CD4-positive, alpha-beta T cell (primary cell): ENCODE measurements at regions not wholly inside any gene's neighbourhood (a gene's known extent, or its start where the extent isn't known, plus 50 kb on each side); places are given as distances from the start of the nearest gene placed in this dataset.

ENCODE experiments used
- ATAC-seq: fragments of 200-7000 bp; cut with Tn5 transposase; one replicate; pipeline ENCODE4 v1.10.0; 2022; ENCODE audit warnings: mild to moderate bottlenecking; ENCODE audit not compliant: poor library complexity
- CTCF ChIA-PET: fragments of 350-600 bp; sonication (Branson Sonifier 250); formaldehyde crosslinking; loops from one replicate; lab custom pipeline; 2021; ENCODE audit warnings: antibody characterized with exemption, inconsistent platforms; lab: Charles Lee
- POLR2A ChIA-PET: fragments of 350-600 bp; sonication (Branson Sonifier 250); formaldehyde crosslinking; loops from one replicate; lab custom pipeline; 2021; ENCODE audit warnings: antibody characterized with exemption, inconsistent platforms; lab: Charles Lee
- DNase-seq, 14 experiments: peaks; one replicate each; pipeline ENCODE4 v3.0.0-alpha.2; 2013 to 2020; ENCODE audit warnings: mixed read lengths in 2 of 14
- H3K27ac ChIP-seq, 2 donors: one replicate each; pipeline versions ENCODE4 v1.5.1 to v1.7.0; 2013; ENCODE audit warnings: low read length in 2 of 2, low read depth in 1 of 2, mild to moderate bottlenecking in 1 of 2
- H3K27me3 ChIP-seq, 2 experiments: 1 replicate in 1 of 2; 2 replicates in 1 of 2; pipeline versions ENCODE4 v1.6.1 to v1.7.0; 2013; ENCODE audit warnings: low read length in 2 of 2, control low read depth in 1 of 2, mild to moderate bottlenecking in 1 of 2, moderate library complexity in 1 of 2; ENCODE audit not compliant: insufficient read depth in 2 of 2, control insufficient read depth in 1 of 2
- H3K36me3 ChIP-seq: one replicate; pipeline ENCODE4 v1.6.1; 2013; ENCODE audit warnings: low read length, control low read depth; ENCODE audit not compliant: insufficient read depth
- H3K4me1 ChIP-seq: one replicate; pipeline ENCODE4 v1.6.1; 2013; ENCODE audit warnings: low read length, control low read depth; ENCODE audit not compliant: insufficient read depth
- H3K4me3 ChIP-seq: one replicate; pipeline ENCODE4 v1.5.1; 2013; ENCODE audit warnings: mild to moderate bottlenecking, low read length, moderate library complexity
- H3K9me3 ChIP-seq, 2 experiments: 1 replicate in 1 of 2; 2 replicates in 1 of 2; pipeline versions ENCODE4 v1.6.1 to v1.7.0; 2013; ENCODE audit warnings: low read length in 2 of 2, mild to moderate bottlenecking in 2 of 2, control low read depth in 1 of 2, moderate library complexity in 1 of 2; ENCODE audit not compliant: control insufficient read depth in 1 of 2, insufficient read depth in 1 of 2
- H3K27ac Mint-ChIP-seq: one replicate; pipeline ENCODE4 v1.8.0; 2020; ENCODE audit warnings: mixed read lengths
- H3K27me3 Mint-ChIP-seq: one replicate; pipeline ENCODE4 v1.8.0; 2021; ENCODE audit warnings: mixed read lengths
- H3K36me3 Mint-ChIP-seq: one replicate; pipeline ENCODE4 v1.8.0; 2021; ENCODE audit warnings: low read depth, mixed read lengths
- H3K4me1 Mint-ChIP-seq: one replicate; pipeline ENCODE4 v1.8.0; 2021; ENCODE audit warnings: low read depth, mixed read lengths
- H3K4me3 Mint-ChIP-seq: one replicate; pipeline ENCODE4 v1.8.0; 2020; ENCODE audit warnings: mild to moderate bottlenecking, mixed read lengths
- H3K9me3 Mint-ChIP-seq: one replicate; pipeline ENCODE4 v1.8.0; 2020; ENCODE audit warnings: mixed read lengths
- intact Hi-C, 2 experiments: fragments of 100-400 bp; cut with DNase I in 1 of 2; cut with micrococcal nuclease in 1 of 2; formaldehyde crosslinking; loops; one replicate each; pipeline versions ENCODE4 v1.15.1 to v1.9.0; 2023 to 2025; cut with DNase I, micrococcal nuclease
- TF ChIP-seq, protein P1 (sequence below): fragments of 200-600 bp; IDR thresholded peaks from one replicate; pipeline ENCODE4 v1.8.0; 2022; ENCODE audit warnings: antibody characterized with exemption, mild to moderate bottlenecking

DNA sequence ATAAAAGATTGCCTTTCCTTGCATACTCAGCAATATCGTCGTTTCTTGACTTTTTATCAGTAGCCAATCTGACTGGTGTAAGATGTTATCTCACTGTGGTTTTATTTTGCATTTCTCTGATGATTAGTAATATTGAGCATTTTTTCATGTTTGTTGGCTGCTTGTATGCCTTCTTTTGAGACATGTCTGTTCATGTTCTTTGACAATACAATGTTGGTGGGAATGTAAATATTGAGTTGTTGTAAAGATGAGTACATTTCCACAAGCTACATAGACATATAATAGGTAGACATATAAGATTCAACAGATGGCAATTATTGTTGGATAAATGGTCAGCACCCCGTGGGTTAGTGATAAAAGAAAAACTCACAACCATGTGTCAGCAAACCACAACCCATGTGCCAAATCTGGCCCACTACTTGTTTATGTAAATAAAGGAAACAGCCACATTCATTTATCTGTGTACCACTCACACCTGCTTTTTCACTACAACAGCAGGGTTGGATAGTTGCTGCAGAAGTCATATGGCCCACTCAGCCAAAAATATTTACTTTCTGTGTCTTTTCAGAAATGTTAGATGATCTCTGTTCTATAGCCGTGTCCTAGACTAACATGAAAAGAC, 153.1 kb upstream of the VCX start:
- H3K4me3 Mint-ChIP-seq, result no peak overlapping the region

DNA sequence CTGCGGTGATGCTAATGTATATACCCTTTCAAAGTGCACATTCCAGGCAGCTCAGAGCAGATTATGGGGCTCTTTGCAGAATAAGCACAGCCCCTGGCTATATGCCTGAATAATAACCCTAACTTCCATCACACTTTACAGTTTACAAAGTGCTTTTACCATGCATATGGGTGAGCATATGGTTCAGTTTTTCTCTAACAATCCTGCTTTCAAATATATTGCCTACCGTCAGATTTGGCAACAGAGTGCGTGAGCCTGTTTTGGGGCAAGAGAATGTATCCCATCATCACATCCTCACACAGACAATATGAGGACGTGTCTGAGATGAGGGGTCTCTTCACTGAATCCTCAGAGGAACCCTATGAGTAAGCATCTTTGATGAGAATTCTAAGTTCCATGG, 162.8 kb upstream of the VCX start:
- Mint-ChIP-seq H3K27ac (no peak overlapping the region), H3K27me3 (no peaks in the 10 kb centered on the region), H3K4me3 (no peak overlapping the region), H3K4me1 (no peaks in the 10 kb centered on the region), H3K36me3 (no peaks in the 10 kb centered on the region), H3K9me3 (no peaks in the 10 kb centered on the region)
- no peaks in the 10 kb centered on the region for H3K36me3 ChIP-seq
- H3K27me3 ChIP-seq, result no peaks in the 10 kb centered on the region
- no peak overlapping the region for H3K27ac ChIP-seq
- H3K9me3 ChIP-seq, result no peaks in the 10 kb centered on the region
- no peak overlapping the region for H3K4me3 ChIP-seq
- no peak for ATAC-seq
- H3K4me1 ChIP-seq, result no peaks in the 10 kb centered on the region
- no peak for DNase-seq
- TF ChIP-seq, protein P1, sequence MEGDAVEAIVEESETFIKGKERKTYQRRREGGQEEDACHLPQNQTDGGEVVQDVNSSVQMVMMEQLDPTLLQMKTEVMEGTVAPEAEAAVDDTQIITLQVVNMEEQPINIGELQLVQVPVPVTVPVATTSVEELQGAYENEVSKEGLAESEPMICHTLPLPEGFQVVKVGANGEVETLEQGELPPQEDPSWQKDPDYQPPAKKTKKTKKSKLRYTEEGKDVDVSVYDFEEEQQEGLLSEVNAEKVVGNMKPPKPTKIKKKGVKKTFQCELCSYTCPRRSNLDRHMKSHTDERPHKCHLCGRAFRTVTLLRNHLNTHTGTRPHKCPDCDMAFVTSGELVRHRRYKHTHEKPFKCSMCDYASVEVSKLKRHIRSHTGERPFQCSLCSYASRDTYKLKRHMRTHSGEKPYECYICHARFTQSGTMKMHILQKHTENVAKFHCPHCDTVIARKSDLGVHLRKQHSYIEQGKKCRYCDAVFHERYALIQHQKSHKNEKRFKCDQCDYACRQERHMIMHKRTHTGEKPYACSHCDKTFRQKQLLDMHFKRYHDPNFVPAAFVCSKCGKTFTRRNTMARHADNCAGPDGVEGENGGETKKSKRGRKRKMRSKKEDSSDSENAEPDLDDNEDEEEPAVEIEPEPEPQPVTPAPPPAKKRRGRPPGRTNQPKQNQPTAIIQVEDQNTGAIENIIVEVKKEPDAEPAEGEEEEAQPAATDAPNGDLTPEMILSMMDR, result no peak
- POLR2A ChIA-PET, result no interaction called here
- intact Hi-C loops, result no loop called here
- CTCF ChIA-PET, result no interaction called here

More for the DNA sequence above, 153.1 kb upstream of the VCX start:
- H3K27me3 Mint-ChIP-seq, result no peaks in the 10 kb centered on the region
- no peak for ATAC-seq
- H3K9me3 ChIP-seq, result no peaks in the 10 kb centered on the region
- H3K4me1 ChIP-seq, result no peaks in the 10 kb centered on the region
- H3K4me3 ChIP-seq, result no peak overlapping the region
- no peaks in the 10 kb centered on the region for H3K4me1 Mint-ChIP-seq
- no peak overlapping the region for H3K27ac Mint-ChIP-seq
- DNase-seq, result no peak
- H3K9me3 Mint-ChIP-seq, result no peaks in the 10 kb centered on the region
- intact Hi-C loops, result no loop called here
- H3K36me3 ChIP-seq, result no peaks in the 10 kb centered on the region
- TF ChIP-seq, protein P1, result no peak
- ChIA-PET POLR2A (no interaction called here), CTCF (no interaction called here)
- no peak overlapping the region for H3K27ac ChIP-seq
- no peaks in the 10 kb centered on the region for H3K36me3 Mint-ChIP-seq
- no peaks in the 10 kb centered on the region for H3K27me3 ChIP-seq

DNA sequence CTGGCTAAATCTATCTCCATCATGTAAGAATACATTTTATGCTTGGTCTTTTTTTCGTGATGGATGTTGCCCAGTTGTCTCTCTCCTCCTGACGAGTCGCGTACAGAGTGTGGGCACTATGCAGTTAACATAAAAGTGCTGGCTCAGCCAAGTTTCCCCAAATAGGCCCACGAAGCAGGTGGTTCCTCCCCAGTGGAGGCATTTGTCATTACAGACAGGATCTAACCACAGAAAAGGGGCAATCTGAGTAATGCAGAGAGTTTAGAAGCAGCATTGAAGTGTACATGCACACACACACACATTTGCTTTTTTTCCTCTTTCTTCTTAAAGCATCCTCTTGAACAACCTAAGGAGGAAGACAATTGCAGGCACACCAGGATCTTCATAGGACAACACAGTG, 188.7 kb upstream of the VCX start:
- intact Hi-C loops, result no loop called here
- H3K9me3 ChIP-seq, result peaks cover 0 to 12% of the 10 kb centered on the region in 2 experiments
- ATAC-seq (no peak), DNase-seq (no peak)
- H3K4me3 ChIP-seq, result no peak overlapping the region
- no peaks in the 10 kb centered on the region for H3K36me3 ChIP-seq
- no peak overlapping the region for H3K27ac Mint-ChIP-seq
- H3K9me3 Mint-ChIP-seq, result no peaks in the 10 kb centered on the region
- H3K27ac ChIP-seq, result no peak overlapping the region
- no peaks in the 10 kb centered on the region for H3K4me1 ChIP-seq
- ChIA-PET POLR2A (no interaction called here), CTCF (no interaction called here)
- no peaks in the 10 kb centered on the region for H3K36me3 Mint-ChIP-seq
- no peak overlapping the region for H3K4me3 Mint-ChIP-seq
- H3K4me1 Mint-ChIP-seq, result no peaks in the 10 kb centered on the region
- TF ChIP-seq, protein P1, result no peak
- no peaks in the 10 kb centered on the region for H3K27me3 ChIP-seq
- no peaks in the 10 kb centered on the region for H3K27me3 Mint-ChIP-seq
